ENCODE measurements at regions not wholly inside any gene's neighbourhood (a gene's known extent, or its start where the extent isn't known, plus 50 kb on each side); places are given as distances from the start of the nearest gene placed in this dataset.

DNA sequence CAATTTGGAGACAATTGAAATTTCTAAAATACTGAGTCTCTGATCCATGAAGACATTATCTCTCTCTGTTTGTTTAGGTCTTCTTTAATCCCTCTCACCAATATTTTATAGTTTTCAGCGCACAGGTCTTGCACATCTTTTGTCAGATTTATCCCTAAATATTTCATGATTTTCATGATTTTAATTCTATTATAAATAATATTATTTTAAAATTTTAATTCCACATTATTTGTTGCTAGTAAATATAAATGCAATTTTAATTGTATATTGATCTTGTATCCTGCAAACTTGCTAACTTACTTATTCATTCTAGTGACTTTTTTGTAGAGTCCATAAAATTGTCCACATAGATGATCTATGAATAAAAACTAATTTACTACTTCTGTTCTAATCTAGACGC, 112.6 kb upstream of the TNPO1 start (continued):
- TF ChIP-seq, protein P1, sequence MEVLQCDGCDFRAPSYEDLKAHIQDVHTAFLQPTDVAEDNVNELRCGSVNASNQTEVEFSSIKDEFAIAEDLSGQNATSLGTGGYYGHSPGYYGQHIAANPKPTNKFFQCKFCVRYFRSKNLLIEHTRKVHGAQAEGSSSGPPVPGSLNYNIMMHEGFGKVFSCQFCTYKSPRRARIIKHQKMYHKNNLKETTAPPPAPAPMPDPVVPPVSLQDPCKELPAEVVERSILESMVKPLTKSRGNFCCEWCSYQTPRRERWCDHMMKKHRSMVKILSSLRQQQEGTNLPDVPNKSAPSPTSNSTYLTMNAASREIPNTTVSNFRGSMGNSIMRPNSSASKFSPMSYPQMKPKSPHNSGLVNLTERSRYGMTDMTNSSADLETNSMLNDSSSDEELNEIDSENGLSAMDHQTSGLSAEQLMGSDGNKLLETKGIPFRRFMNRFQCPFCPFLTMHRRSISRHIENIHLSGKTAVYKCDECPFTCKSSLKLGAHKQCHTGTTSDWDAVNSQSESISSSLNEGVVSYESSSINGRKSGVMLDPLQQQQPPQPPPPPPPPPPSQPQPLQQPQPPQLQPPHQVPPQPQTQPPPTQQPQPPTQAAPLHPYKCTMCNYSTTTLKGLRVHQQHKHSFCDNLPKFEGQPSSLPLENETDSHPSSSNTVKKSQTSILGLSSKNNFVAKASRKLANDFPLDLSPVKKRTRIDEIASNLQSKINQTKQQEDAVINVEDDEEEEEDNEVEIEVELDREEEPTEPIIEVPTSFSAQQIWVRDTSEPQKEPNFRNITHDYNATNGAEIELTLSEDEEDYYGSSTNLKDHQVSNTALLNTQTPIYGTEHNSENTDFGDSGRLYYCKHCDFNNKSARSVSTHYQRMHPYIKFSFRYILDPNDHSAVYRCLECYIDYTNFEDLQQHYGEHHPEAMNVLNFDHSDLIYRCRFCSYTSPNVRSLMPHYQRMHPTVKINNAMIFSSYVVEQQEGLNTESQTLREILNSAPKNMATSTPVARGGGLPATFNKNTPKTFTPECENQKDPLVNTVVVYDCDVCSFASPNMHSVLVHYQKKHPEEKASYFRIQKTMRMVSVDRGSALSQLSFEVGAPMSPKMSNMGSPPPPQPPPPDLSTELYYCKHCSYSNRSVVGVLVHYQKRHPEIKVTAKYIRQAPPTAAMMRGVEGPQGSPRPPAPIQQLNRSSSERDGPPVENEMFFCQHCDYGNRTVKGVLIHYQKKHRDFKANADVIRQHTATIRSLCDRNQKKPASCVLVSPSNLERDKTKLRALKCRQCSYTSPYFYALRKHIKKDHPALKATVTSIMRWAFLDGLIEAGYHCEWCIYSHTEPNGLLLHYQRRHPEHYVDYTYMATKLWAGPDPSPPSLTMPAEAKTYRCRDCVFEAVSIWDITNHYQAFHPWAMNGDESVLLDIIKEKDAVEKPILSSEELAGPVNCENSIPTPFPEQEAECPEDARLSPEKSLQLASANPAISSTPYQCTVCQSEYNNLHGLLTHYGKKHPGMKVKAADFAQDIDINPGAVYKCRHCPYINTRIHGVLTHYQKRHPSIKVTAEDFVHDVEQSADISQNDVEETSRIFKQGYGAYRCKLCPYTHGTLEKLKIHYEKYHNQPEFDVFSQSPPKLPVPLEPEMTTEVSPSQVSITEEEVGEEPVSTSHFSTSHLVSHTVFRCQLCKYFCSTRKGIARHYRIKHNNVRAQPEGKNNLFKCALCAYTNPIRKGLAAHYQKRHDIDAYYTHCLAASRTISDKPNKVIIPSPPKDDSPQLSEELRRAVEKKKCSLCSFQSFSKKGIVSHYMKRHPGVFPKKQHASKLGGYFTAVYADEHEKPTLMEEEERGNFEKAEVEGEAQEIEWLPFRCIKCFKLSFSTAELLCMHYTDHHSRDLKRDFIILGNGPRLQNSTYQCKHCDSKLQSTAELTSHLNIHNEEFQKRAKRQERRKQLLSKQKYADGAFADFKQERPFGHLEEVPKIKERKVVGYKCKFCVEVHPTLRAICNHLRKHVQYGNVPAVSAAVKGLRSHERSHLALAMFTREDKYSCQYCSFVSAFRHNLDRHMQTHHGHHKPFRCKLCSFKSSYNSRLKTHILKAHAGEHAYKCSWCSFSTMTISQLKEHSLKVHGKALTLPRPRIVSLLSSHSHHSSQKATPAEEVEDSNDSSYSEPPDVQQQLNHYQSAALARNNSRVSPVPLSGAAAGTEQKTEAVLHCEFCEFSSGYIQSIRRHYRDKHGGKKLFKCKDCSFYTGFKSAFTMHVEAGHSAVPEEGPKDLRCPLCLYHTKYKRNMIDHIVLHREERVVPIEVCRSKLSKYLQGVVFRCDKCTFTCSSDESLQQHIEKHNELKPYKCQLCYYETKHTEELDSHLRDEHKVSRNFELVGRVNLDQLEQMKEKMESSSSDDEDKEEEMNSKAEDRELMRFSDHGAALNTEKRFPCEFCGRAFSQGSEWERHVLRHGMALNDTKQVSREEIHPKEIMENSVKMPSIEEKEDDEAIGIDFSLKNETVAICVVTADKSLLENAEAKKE (CRISPR knock-in tag; IDR thresholded peaks at IDR 0.05): no peak
- no peak for TF ChIP-seq EZH2phosphoT487 (IDR thresholded peaks at IDR 0.05; ENCODE audit: unreplicated experiment)
- TF ChIP-seq ZNF331 (CRISPR knock-in tag; IDR thresholded peaks at IDR 0.05; ENCODE audit: low read depth): no peak
- no peak for TF ChIP-seq CREB1 (CRISPR knock-in tag; IDR thresholded peaks at IDR 0.05; ENCODE audit: low read depth)

DNA sequence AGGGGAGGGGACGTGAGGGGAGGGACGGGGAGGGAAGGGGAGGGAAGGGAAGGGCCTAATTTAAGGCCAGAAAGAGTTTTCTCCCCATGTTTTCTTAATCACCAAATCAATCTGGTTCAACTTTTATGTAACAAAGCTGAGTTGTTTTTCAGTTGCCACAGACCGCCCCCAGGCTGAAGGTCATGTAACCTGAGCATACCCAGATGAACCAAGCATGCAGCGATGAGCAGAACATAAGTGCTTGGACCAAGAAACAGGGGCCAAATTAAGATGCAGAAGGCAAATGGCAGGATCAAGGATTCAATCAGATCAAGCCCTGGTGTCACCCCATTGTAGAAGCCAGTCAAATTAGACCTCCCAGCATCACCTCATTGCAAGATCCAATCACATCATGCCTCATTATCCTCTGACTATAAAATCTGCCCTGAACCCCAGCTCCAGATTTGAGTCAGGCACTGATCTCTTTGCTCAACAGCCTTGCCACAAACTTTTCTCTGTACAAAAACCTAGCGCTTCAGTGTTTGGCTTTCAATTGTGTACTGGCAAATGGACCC, 113.5 kb upstream of the TNPO1 start:
- Histone ChIP-seq H3K27ac (ENCODE audit: low read depth) (no peak overlapping the region), H3K9me2 (ENCODE audit: insufficient read depth) (no peaks in the 10 kb centered on the region; the same call in 1 of the 2 replicates), H3K79me2 (replicated peaks; ENCODE audit: insufficient read depth) (no peaks in the 10 kb centered on the region), H3F3A (replicated peaks; ENCODE audit: low read depth) (no peaks in the 10 kb centered on the region), H4K20me1 (replicated peaks; ENCODE audit: insufficient read depth) (no peaks in the 10 kb centered on the region), H3K4me3 (no peak overlapping the region), H3K36me3 (ENCODE audit: insufficient read depth) (no peaks in the 10 kb centered on the region), H3K4me2 (no peak overlapping the region), H2AFZ (peak overlapping the region; percentile 88; the same call in 1 of the 2 replicates), H3K4me1 (ENCODE audit: insufficient read depth) (no peaks in the 10 kb centered on the region), H3K27me3 (ENCODE audit: insufficient read depth) (no peaks in the 10 kb centered on the region)
- H3K4me1 Mint-ChIP-seq: peaks cover 3% of the 10 kb centered on the region; the same call in 1 of the 3 replicates
- ATAC-seq (no peak), DNase-seq (ENCODE audit: low spot score) (no peak)
- H3K4me3 Mint-ChIP-seq: no peak overlapping the region
- peaks cover 5% of the 10 kb centered on the region for H3K9me3 Mint-ChIP-seq
- H3K27me3 Mint-ChIP-seq (ENCODE audit: insufficient read depth, low read depth, poor library complexity): no peaks in the 10 kb centered on the region
- no peak overlapping the region for H3K27ac Mint-ChIP-seq
- no peaks in the 10 kb centered on the region for H3K36me3 Mint-ChIP-seq (ENCODE audit: low read depth)
- TF ChIP-seq, protein P2, sequence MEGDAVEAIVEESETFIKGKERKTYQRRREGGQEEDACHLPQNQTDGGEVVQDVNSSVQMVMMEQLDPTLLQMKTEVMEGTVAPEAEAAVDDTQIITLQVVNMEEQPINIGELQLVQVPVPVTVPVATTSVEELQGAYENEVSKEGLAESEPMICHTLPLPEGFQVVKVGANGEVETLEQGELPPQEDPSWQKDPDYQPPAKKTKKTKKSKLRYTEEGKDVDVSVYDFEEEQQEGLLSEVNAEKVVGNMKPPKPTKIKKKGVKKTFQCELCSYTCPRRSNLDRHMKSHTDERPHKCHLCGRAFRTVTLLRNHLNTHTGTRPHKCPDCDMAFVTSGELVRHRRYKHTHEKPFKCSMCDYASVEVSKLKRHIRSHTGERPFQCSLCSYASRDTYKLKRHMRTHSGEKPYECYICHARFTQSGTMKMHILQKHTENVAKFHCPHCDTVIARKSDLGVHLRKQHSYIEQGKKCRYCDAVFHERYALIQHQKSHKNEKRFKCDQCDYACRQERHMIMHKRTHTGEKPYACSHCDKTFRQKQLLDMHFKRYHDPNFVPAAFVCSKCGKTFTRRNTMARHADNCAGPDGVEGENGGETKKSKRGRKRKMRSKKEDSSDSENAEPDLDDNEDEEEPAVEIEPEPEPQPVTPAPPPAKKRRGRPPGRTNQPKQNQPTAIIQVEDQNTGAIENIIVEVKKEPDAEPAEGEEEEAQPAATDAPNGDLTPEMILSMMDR (conservative IDR thresholded peaks at IDR 0.05; ENCODE audit: low read depth in 2 of 2): no peak
- TF ChIP-seq ZNF114 (CRISPR knock-in tag; IDR thresholded peaks at IDR 0.05): no peak
- no peak for TF ChIP-seq CREB1 (CRISPR knock-in tag; IDR thresholded peaks at IDR 0.05; ENCODE audit: low read depth)
- no peak for TF ChIP-seq EZH2 (IDR thresholded peaks at IDR 0.05; ENCODE audit: low read depth, unreplicated experiment)
- TF ChIP-seq NANOG (IDR thresholded peaks at IDR 0.05; ENCODE audit: borderline replicate concordance): no peak
- TF ChIP-seq EZH2phosphoT487 (IDR thresholded peaks at IDR 0.05; ENCODE audit: unreplicated experiment): no peak
- no peak for TF ChIP-seq STAT1 (IDR thresholded peaks at IDR 0.05; ENCODE audit: unreplicated experiment)
- TF ChIP-seq, protein P3, sequence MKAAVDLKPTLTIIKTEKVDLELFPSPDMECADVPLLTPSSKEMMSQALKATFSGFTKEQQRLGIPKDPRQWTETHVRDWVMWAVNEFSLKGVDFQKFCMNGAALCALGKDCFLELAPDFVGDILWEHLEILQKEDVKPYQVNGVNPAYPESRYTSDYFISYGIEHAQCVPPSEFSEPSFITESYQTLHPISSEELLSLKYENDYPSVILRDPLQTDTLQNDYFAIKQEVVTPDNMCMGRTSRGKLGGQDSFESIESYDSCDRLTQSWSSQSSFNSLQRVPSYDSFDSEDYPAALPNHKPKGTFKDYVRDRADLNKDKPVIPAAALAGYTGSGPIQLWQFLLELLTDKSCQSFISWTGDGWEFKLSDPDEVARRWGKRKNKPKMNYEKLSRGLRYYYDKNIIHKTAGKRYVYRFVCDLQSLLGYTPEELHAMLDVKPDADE (IDR thresholded peaks at IDR 0.05): no peak
- TF ChIP-seq JUNB (IDR thresholded peaks at IDR 0.05; ENCODE audit: unreplicated experiment): no peak
